Mucosa of descending colon (tissue), 3 donors: ENCODE measurements at regions not wholly inside any gene's neighbourhood (a gene's known extent, or its start where the extent isn't known, plus 50 kb on each side); places are given as distances from the start of the nearest gene placed in this dataset.

Experiments used
- ATAC-seq: fragments of 200-7000 bp; cut with Tn5 transposase; one replicate; pipeline ENCODE4 v1.9.1; 2020; ENCODE audit warnings: mild to moderate bottlenecking, moderate library complexity
- DNase-seq, 3 donors: peaks; one replicate each; pipeline ENCODE4 v3.0.0-alpha.2; 2020
- H3K36me3 ChIP-seq: fragments of 200-600 bp; one replicate; pipeline ENCODE4 v1.8.0; 2021; ENCODE audit warnings: low read depth, mild to moderate bottlenecking
- H3K4me1 ChIP-seq: fragments of 200-600 bp; one replicate; pipeline ENCODE4 v1.8.0; 2021; ENCODE audit warnings: low read depth, mild to moderate bottlenecking
- H3K4me3 ChIP-seq: fragments of 200-600 bp; one replicate; pipeline ENCODE4 v1.8.0; 2021; ENCODE audit warnings: mild to moderate bottlenecking
- H3K9me3 ChIP-seq: fragments of 200-600 bp; one replicate; pipeline ENCODE4 v1.8.0; 2021; ENCODE audit warnings: mild to moderate bottlenecking
- CTCF ChIP-seq: fragments of 200-600 bp; IDR thresholded peaks from one replicate; pipeline ENCODE4 v1.8.0; 2022; ENCODE audit warnings: antibody characterized with exemption, mild to moderate bottlenecking
- intact Hi-C, 2 donors: fragments of 100-400 bp; cut with DNase I in 1 of 2; cut with micrococcal nuclease in 1 of 2; formaldehyde crosslinking; loops; one replicate each; pipeline versions ENCODE4 v1.11.0 to v1.11.1; 2022; cut with DNase I, micrococcal nuclease
- donor health status: DM: no; HTN: no; CAD: no; lungs with moderate emphysema.
- donor health status: DM: no; HTN: no; CAD: no.
- donor health status: DM: no; HTN: yes; CAD: no.

DNA sequence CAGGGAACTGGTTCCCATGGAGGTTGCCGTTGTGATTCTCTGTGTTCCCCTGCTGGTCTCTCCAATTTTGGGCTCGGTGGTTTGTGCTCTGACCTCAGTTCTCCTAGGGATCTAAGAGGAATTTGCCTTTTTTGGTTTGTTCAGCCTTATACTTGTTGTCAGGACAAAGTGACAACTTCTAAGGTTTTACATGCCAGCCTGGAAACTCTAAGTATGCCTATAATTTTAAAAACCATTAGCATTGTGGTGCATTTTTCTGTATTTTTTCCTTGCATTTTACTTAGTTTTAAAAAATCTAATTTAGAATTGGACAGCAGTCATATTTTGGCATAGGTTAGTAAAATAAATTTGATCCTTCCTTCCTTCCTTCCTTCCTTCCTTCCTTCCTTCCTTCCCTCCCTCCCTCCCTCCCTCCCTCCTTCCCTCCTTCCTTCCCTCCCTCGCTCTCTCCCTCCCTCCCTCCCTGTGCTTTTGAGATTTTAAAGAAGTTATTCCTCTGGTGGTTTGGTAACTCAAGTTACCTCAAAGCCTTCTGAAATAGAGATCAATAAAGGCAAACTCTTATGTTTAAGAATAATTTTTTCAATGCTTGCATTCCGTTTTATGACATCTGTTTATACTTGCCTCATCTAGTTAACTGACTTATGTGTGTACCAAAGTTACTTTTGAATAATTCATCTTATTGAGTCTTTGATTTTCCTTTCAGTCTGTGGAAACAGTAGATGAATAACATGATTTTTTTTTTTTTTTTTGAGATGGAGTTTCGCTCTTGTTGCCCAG, 141.3 kb upstream of the RGS17 start:
- intact Hi-C loops = no loop called here
- TF ChIP-seq CTCF = no peak

GRCh38 chr6:153263489-153263888, 132.4 kb upstream of the RGS17 start:
- H3K36me3 ChIP-seq = no peaks in the 10 kb centered on the region
- DNase-seq (no peak), ATAC-seq (no peak)
- intact Hi-C loops = no loop called here
- no peak overlapping the region for H3K4me3 ChIP-seq
- no peaks in the 10 kb centered on the region for H3K4me1 ChIP-seq
- no peaks in the 10 kb centered on the region for H3K9me3 ChIP-seq
- TF ChIP-seq CTCF = no peak

More for the DNA sequence above, 141.3 kb upstream of the RGS17 start:
- ATAC-seq (no peak), DNase-seq (no peak)
- H3K4me1 ChIP-seq = no peaks in the 10 kb centered on the region
- no peaks in the 10 kb centered on the region for H3K9me3 ChIP-seq
- H3K4me3 ChIP-seq = no peak overlapping the region
- H3K36me3 ChIP-seq = no peaks in the 10 kb centered on the region

GRCh38 chr6:153251326-153251725, 120.2 kb upstream of the RGS17 start:
- TF ChIP-seq CTCF = no peak
- intact Hi-C loops = no loop called here
- no peak for DNase-seq

GRCh38 chr6:153237670-153238069, 106.6 kb upstream of the RGS17 start:
- Histone ChIP-seq H3K9me3 (no peaks in the 10 kb centered on the region), H3K36me3 (no peaks in the 10 kb centered on the region), H3K4me1 (no peaks in the 10 kb centered on the region), H3K4me3 (no peak overlapping the region)
- no peak for TF ChIP-seq CTCF
- no peak for ATAC-seq
- DNase-seq = no peak
- intact Hi-C loops = no loop called here

More at GRCh38 chr6:153251326-153251725, 120.2 kb upstream of the RGS17 start:
- Histone ChIP-seq H3K4me3 (no peak overlapping the region), H3K36me3 (no peaks in the 10 kb centered on the region), H3K9me3 (no peaks in the 10 kb centered on the region), H3K4me1 (no peaks in the 10 kb centered on the region)
- ATAC-seq = no peak

DNA sequence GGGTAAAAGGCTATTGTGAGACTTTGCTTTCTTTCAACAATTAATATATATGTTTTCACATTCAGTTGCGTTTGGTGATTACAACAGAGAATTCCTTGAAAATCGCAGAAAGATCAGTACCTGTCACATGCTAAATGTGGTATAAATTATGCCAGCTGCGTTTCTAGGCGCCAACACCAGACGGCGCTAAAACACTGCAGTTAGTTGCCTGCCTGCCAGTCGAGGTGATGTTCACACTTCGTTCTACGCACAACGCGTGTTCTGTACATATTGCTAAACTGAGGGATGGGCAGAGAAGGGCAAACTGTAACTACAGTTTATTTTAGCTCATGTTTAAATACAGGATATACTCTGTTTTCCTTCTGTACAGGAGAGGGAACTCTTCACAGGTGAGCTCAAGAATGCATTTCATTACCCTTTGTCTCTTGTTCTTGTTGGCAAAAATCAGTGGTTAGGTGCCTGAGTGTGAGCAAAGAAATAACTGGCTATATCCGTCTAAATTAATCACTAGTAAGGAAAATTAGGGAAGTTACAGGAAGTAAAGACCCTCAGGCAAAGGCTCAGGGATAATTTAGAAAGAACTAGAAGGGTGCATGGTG, 100.1 kb upstream of the RGS17 start:
- Histone ChIP-seq H3K4me1 (no peaks in the 10 kb centered on the region), H3K36me3 (no peaks in the 10 kb centered on the region), H3K4me3 (no peak overlapping the region), H3K9me3 (no peaks in the 10 kb centered on the region)
- peak; percentile 66 for ATAC-seq
- DNase-seq = peak in 2 of 3 donors; percentile 64 to 65
- intact Hi-C loops = no loop called here
- TF ChIP-seq CTCF = peak; percentile 64
